ENCODE measurements at regions not wholly inside any gene's neighbourhood (a gene's known extent, or its start where the extent isn't known, plus 50 kb on each side); places are given as distances from the start of the nearest gene placed in this dataset.

DNA sequence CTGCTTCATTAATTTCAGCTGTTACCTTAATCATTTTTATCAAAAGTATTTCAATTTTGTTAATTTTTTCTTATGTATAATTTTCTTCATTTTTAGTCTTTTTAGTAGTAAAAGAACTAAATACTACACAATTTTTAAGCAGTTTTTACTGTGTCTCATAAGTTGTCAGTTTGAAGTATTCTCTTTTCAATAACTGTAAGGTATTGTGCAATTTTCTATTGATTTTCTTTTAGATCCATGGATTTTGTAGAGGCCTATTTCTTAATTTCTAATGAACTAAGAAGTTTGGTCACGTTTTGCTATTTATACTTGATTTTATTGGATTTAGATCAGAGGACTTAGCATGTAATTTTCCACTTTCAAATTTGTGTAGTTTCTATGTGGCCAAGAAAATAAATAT, 207.7 kb upstream of the PRR16 start:
- TF ChIP-seq, protein P1, sequence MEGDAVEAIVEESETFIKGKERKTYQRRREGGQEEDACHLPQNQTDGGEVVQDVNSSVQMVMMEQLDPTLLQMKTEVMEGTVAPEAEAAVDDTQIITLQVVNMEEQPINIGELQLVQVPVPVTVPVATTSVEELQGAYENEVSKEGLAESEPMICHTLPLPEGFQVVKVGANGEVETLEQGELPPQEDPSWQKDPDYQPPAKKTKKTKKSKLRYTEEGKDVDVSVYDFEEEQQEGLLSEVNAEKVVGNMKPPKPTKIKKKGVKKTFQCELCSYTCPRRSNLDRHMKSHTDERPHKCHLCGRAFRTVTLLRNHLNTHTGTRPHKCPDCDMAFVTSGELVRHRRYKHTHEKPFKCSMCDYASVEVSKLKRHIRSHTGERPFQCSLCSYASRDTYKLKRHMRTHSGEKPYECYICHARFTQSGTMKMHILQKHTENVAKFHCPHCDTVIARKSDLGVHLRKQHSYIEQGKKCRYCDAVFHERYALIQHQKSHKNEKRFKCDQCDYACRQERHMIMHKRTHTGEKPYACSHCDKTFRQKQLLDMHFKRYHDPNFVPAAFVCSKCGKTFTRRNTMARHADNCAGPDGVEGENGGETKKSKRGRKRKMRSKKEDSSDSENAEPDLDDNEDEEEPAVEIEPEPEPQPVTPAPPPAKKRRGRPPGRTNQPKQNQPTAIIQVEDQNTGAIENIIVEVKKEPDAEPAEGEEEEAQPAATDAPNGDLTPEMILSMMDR (IDR thresholded peaks at IDR 0.05), result no peak
- no peak for TF ChIP-seq POLR2A (IDR thresholded peaks at IDR 0.05)

Data from uterus (tissue), 2 donors.